Vagina (tissue), 2 donors: ENCODE measurements at regions not wholly inside any gene's neighbourhood (a gene's known extent, or its start where the extent isn't known, plus 50 kb on each side); places are given as distances from the start of the nearest gene placed in this dataset.

Experiments
- CTCF ChIP-seq, 3 experiments: fragments of 450-650 bp in 2 of 3; fragments of 200-600 bp in 1 of 3; sonication (generic) in 1 of 3; IDR thresholded peaks; one replicate each; pipeline ENCODE4 v1.5.1; 2017 to 2019; ENCODE audit warnings: antibody characterized with exemption in 3 of 3, mild to moderate bottlenecking in 2 of 3, moderate library complexity in 2 of 3
- POLR2A ChIP-seq, 2 donors: fragments of 450-650 bp; IDR thresholded peaks; one replicate each; pipeline ENCODE4 v1.6.1; 2017; ENCODE audit warnings: antibody characterized with exemption in 2 of 2, mild to moderate bottlenecking in 2 of 2, moderate library complexity in 2 of 2

GRCh38 chr2:116669782-116670181 is 1144.7 kb upstream of the DDX18 start:
- no peak for TF ChIP-seq CTCF (IDR thresholded peaks at IDR 0.05)
- TF ChIP-seq POLR2A (IDR thresholded peaks at IDR 0.05), result no peak
